PC-3 (cell line): ENCODE measurements at regions not wholly inside any gene's neighbourhood (a gene's known extent, or its start where the extent isn't known, plus 50 kb on each side); places are given as distances from the start of the nearest gene placed in this dataset.

Experiments used
- ATAC-seq: fragments of 200-7000 bp; cut with Tn5 transposase; 2 replicates; pipeline ENCODE4 v1.9.1; 2020; ENCODE audit warnings: mild to moderate bottlenecking, moderate library complexity
- BruUV-seq: library from RNA; stranded (reverse); fragments of 400-500 nt; replicated peaks from 2 replicates; lab custom pipeline; 2021; lab: Mats Ljungman, UMichigan
- CTCF ChIA-PET: fragments of 300-600 bp; sonication (Branson Sonifier 250); formaldehyde crosslinking; loops from one replicate; lab custom pipeline; 2022; ENCODE audit warnings: antibody characterized with exemption; lab: Charles Lee
- POLR2A ChIA-PET: fragments of 300-600 bp; sonication (Branson Sonifier 250); formaldehyde crosslinking; loops from one replicate; lab custom pipeline; 2022; ENCODE audit warnings: antibody characterized with exemption; ENCODE audit not compliant: unreplicated experiment; lab: Charles Lee
- DNase-seq: peaks from one replicate; pipeline ENCODE4 v3.0.0-alpha.2; 2015
- H2AFZ ChIP-seq: fragments of 300-600 bp; sonication (generic); 2 replicates; pipeline ENCODE4 v1.6.0; 2016; ENCODE audit warnings: antibody characterized with exemption, low read length
- H3F3A ChIP-seq: fragments of 300-600 bp; sonication (generic); one replicate; pipeline ENCODE4 v1.6.0; 2017; ENCODE audit warnings: antibody characterized with exemption, low read length, control low read depth, mild to moderate bottlenecking; ENCODE audit not compliant: unreplicated experiment
- H3K27ac ChIP-seq: fragments of 300-600 bp; sonication (generic); 2 replicates; pipeline ENCODE4 v1.5.1; 2016; ENCODE audit warnings: mild to moderate bottlenecking, low read length
- H3K27me3 ChIP-seq: fragments of 300-600 bp; sonication (generic); 2 replicates; pipeline ENCODE4 v1.6.1; 2016; ENCODE audit warnings: low read length, mixed read lengths
- H3K36me3 ChIP-seq: fragments of 300-600 bp; sonication (generic); 2 replicates; pipeline ENCODE4 v1.6.1; 2016; ENCODE audit warnings: low read depth, mixed run types, low read length, mixed read lengths
- H3K4me1 ChIP-seq: fragments of 300-600 bp; sonication (generic); 2 replicates; pipeline ENCODE4 v1.5.1; 2016; ENCODE audit warnings: low read length; ENCODE audit not compliant: insufficient read depth
- H3K4me2 ChIP-seq: fragments of 300-600 bp; sonication (generic); 2 replicates; pipeline ENCODE4 v1.6.0; 2016; ENCODE audit warnings: low read length
- H3K4me3 ChIP-seq: fragments of 300-600 bp; sonication (generic); 2 replicates; pipeline ENCODE4 v1.5.1; 2016; ENCODE audit warnings: mild to moderate bottlenecking, low read length, mixed read lengths
- H3K79me2 ChIP-seq: fragments of 300-600 bp; sonication (generic); 2 replicates; pipeline ENCODE4 v1.6.1; 2017; ENCODE audit warnings: low read length, mixed read lengths
- H3K9ac ChIP-seq: fragments of 300-600 bp; sonication (generic); 2 replicates; pipeline ENCODE4 v1.6.0; 2016; ENCODE audit warnings: mild to moderate bottlenecking, low read length
- H3K9me2 ChIP-seq: fragments of 300-600 bp; sonication (generic); replicated peaks from 2 replicates; pipeline ENCODE4 v1.6.1; 2016; ENCODE audit warnings: mixed run types, low read length, mixed read lengths
- H3K9me3 ChIP-seq: fragments of 300-600 bp; sonication (generic); 2 replicates; pipeline ENCODE4 v1.6.1; 2016; ENCODE audit warnings: low read length, mixed read lengths
- H4K20me1 ChIP-seq: fragments of 300-600 bp; sonication (generic); 2 replicates; pipeline ENCODE4 v1.6.1; 2016; ENCODE audit warnings: low read length, mixed read lengths
- EZH2 ChIP-seq: fragments of 300-600 bp; sonication (generic); IDR thresholded peaks from one replicate; pipeline ENCODE4 v1.6.1; 2017; ENCODE audit warnings: antibody characterized with exemption, mild to moderate bottlenecking, low read length; ENCODE audit not compliant: unreplicated experiment
- EZH2phosphoT487 ChIP-seq: fragments of 300-600 bp; sonication (generic); IDR thresholded peaks from 2 replicates; pipeline ENCODE4 v1.6.1; 2018; ENCODE audit warnings: mild to moderate bottlenecking, antibody characterized with exemption, low read length, borderline replicate concordance
- intact Hi-C: fragments of 100-400 bp; cut with micrococcal nuclease; formaldehyde crosslinking; loops from 2 replicates; pipeline ENCODE4 v1.9.0; 2023
- TF ChIP-seq, protein P1 (sequence below): fragments of 300-600 bp; sonication (generic); conservative IDR thresholded peaks from 2 replicates; pipeline ENCODE4 v1.5.1; 2017; ENCODE audit warnings: antibody characterized with exemption, low read depth, mild to moderate bottlenecking, low read length

DNA sequence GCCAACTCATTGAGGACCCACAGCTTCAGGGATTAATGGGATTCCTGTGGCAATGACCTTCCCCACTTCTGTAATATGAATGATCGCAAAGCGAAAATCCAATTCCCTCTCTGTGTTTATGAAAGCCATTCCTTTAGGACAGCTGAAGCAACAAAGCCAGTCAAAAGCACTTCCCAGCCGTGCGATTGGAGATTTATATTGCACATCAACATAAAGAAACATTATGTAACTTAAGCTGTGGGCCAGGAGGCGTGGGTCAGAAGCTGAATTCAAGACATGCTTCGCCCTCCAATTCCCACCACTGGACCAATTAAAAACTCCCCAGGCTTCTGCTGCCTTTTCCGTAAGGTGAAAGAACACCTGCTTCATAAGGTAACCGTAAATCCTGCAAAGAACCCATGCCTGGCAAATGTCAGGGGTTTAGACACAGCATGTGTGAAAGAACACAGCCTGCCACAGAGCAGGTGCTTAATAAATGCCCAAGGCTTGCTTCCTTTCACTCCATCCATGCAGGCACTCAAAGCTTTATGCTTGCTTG, 138.9 kb upstream of the SOD1 start:
- Histone ChIP-seq H3K9ac (no peak overlapping the region), H3K4me3 (no peak overlapping the region), H3K4me2 (no peak overlapping the region), H3K79me2 (no peaks in the 10 kb centered on the region), H4K20me1 (no peaks in the 10 kb centered on the region), H3K9me3 (no peaks in the 10 kb centered on the region), H3K27me3 (no peaks in the 10 kb centered on the region), H2AFZ (no peak overlapping the region), H3F3A (no peaks in the 10 kb centered on the region), H3K4me1 (no peaks in the 10 kb centered on the region), H3K27ac (no peak overlapping the region), H3K36me3 (no peaks in the 10 kb centered on the region), H3K9me2 (no peaks in the 10 kb centered on the region)
- CTCF ChIA-PET: no interaction called here
- ATAC-seq: no peak
- no peak for DNase-seq
- BruUV-seq: no TSS peak
- POLR2A ChIA-PET: no interaction called here
- intact Hi-C loops: no loop called here
- no peak for TF ChIP-seq EZH2phosphoT487
- no peak for TF ChIP-seq EZH2
- TF ChIP-seq, protein P1, sequence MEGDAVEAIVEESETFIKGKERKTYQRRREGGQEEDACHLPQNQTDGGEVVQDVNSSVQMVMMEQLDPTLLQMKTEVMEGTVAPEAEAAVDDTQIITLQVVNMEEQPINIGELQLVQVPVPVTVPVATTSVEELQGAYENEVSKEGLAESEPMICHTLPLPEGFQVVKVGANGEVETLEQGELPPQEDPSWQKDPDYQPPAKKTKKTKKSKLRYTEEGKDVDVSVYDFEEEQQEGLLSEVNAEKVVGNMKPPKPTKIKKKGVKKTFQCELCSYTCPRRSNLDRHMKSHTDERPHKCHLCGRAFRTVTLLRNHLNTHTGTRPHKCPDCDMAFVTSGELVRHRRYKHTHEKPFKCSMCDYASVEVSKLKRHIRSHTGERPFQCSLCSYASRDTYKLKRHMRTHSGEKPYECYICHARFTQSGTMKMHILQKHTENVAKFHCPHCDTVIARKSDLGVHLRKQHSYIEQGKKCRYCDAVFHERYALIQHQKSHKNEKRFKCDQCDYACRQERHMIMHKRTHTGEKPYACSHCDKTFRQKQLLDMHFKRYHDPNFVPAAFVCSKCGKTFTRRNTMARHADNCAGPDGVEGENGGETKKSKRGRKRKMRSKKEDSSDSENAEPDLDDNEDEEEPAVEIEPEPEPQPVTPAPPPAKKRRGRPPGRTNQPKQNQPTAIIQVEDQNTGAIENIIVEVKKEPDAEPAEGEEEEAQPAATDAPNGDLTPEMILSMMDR: no peak

DNA sequence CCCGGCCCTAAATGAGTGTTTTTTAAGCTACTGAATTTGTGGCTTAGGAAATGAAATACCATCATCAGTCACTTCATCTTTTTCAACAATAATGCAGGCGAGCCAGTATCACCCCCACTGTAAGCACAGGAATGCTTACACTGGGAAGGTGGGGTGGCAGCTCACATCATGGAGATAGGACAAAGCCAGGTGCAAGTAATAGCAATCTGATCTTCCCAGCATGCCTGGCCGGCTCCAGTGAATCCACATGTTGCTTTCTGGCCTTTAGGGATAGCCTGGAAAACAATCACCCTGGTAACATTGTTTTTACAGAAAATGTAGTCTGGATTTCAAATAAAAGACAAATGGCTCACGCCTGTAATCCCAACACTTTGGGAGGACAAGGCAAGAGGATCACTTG, 140.9 kb upstream of the SOD1 start:
- no peaks in the 10 kb centered on the region for H3K36me3 ChIP-seq
- CTCF ChIA-PET: no interaction called here
- intact Hi-C loops: no loop called here

More for the DNA sequence above, 140.9 kb upstream of the SOD1 start:
- no peak for TF ChIP-seq EZH2
- no peak for TF ChIP-seq EZH2phosphoT487
- TF ChIP-seq, protein P1: no peak
- no peak overlapping the region for H3K4me3 ChIP-seq
- H3K4me2 ChIP-seq: no peak overlapping the region
- no peak overlapping the region for H2AFZ ChIP-seq
- no peak overlapping the region for H3K9ac ChIP-seq
- H3F3A ChIP-seq: no peaks in the 10 kb centered on the region
- H3K9me2 ChIP-seq: no peaks in the 10 kb centered on the region
- no peaks in the 10 kb centered on the region for H3K9me3 ChIP-seq
- no peaks in the 10 kb centered on the region for H3K27me3 ChIP-seq
- H3K27ac ChIP-seq: no peak overlapping the region
- DNase-seq (no peak), ATAC-seq (no peak)
- H3K79me2 ChIP-seq: no peaks in the 10 kb centered on the region
- no peaks in the 10 kb centered on the region for H3K4me1 ChIP-seq
- POLR2A ChIA-PET: no interaction called here
- BruUV-seq: no TSS peak
- H4K20me1 ChIP-seq: no peaks in the 10 kb centered on the region
